ENCODE measurements at regions not wholly inside any gene's neighbourhood (a gene's known extent, or its start where the extent isn't known, plus 50 kb on each side); places are given as distances from the start of the nearest gene placed in this dataset.
"Not testable (repeated sequence)": the region's sequence is repeated elsewhere in the genome, so short reads cannot be mapped to it uniquely, and the experiment has no call there.

GRCh38 chr3:152193673-152194267 is 75.0 kb upstream of the MBNL1 start:
- peak; percentile 51 for DNase-seq (ENCODE audit: low spot score)

- DNase-seq (ENCODE audit: low spot score), result no peak
Measured at GRCh38 chr3:152195206-152195605, 73.5 kb upstream of the MBNL1 start.

GRCh38 chr3:152196782-152197181 is 71.9 kb upstream of the MBNL1 start:
- DNase-seq (ENCODE audit: low spot score), result peak; percentile 19

- peak; percentile 34 for DNase-seq (ENCODE audit: low spot score)
Measured at GRCh38 chr3:152197451-152197850, 71.3 kb upstream of the MBNL1 start.

- DNase-seq (ENCODE audit: low spot score), result peak; percentile 32
Measured at GRCh38 chr3:152197937-152198336, 70.8 kb upstream of the MBNL1 start.

- DNase-seq (ENCODE audit: low spot score), result peak; percentile 40
Measured at GRCh38 chr3:152198665-152199064, 70.1 kb upstream of the MBNL1 start.

GRCh38 chr3:152199102-152199840 is 69.5 kb upstream of the MBNL1 start:
- DNase-seq (ENCODE audit: low spot score), result peak; percentile 34

- peak; percentile 40 for DNase-seq (ENCODE audit: low spot score)
Measured at GRCh38 chr3:152200476-152201420, 68.0 kb upstream of the MBNL1 start.

GRCh38 chr3:152202976-152203626 is 65.6 kb upstream of the MBNL1 start:
- peak; percentile 49 for DNase-seq (ENCODE audit: low spot score)

- DNase-seq (ENCODE audit: low spot score), result peak; percentile 32
Measured at GRCh38 chr3:152203652-152204051, 65.1 kb upstream of the MBNL1 start.

GRCh38 chr3:152204218-152204617 is 64.5 kb upstream of the MBNL1 start:
- peak; percentile 47 for DNase-seq (ENCODE audit: low spot score)

- peak; percentile 34 for DNase-seq (ENCODE audit: low spot score)
Measured at GRCh38 chr3:152205097-152205593, 63.6 kb upstream of the MBNL1 start.

- no peak for DNase-seq (ENCODE audit: low spot score)
Measured at GRCh38 chr3:152206243-152206760, 62.4 kb upstream of the MBNL1 start.

GRCh38 chr3:152208439-152208838 is 60.3 kb upstream of the MBNL1 start:
- DNase-seq (ENCODE audit: low spot score), result no peak

GRCh38 chr3:152209060-152209459 is 59.7 kb upstream of the MBNL1 start:
- DNase-seq (ENCODE audit: low spot score), result no peak

- no peak for DNase-seq (ENCODE audit: low spot score)
Measured at GRCh38 chr3:152209776-152210175, 59.0 kb upstream of the MBNL1 start.

- DNase-seq (ENCODE audit: low spot score), result no peak
Measured at GRCh38 chr3:152210697-152211096, 58.0 kb upstream of the MBNL1 start.

GRCh38 chr3:152211655-152212054 is 57.1 kb upstream of the MBNL1 start:
- DNase-seq (ENCODE audit: low spot score), result no peak

GRCh38 chr3:152213203-152213602 is 55.5 kb upstream of the MBNL1 start:
- DNase-seq (ENCODE audit: low spot score), result no peak

- DNase-seq (ENCODE audit: low spot score), result no peak
Measured at GRCh38 chr3:152213938-152214337, 54.8 kb upstream of the MBNL1 start.

- DNase-seq (ENCODE audit: low spot score), result not testable (repeated sequence)
Measured at GRCh38 chr3:152216960-152217865, 51.5 kb upstream of the MBNL1 start.

Data from hematopoietic multipotent progenitor cell treated with erythropoietin and hydrocortisone succinate and interleukin-3 and kit ligand, for 15 days (in vitro differentiated cells).